ENCODE measurements at regions not wholly inside any gene's neighbourhood (a gene's known extent, or its start where the extent isn't known, plus 50 kb on each side); places are given as distances from the start of the nearest gene placed in this dataset.

- DNase-seq (ENCODE audit: low spot score) (no peak), ATAC-seq (peak; percentile 65 to 83)
- no peaks in the 10 kb centered on the region for H3K4me1 Mint-ChIP-seq (ENCODE audit: low read depth in 2 of 2)
- H3K27me3 Mint-ChIP-seq: peaks cover 14 to 16% of the 10 kb centered on the region in 2 donors
- no peak overlapping the region for H3K4me3 Mint-ChIP-seq
- no peaks in the 10 kb centered on the region for H3K9me3 Mint-ChIP-seq
- no peak overlapping the region for H3K27ac Mint-ChIP-seq
- H3K36me3 Mint-ChIP-seq: no peaks in the 10 kb centered on the region
These were observed 189.0 kb downstream of the GALNT1 start for GRCh38 chr18:35770376-35771014.

GRCh38 chr18:35771172-35771571 lies 189.6 kb downstream of the GALNT1 start:
- DNase-seq (ENCODE audit: low spot score) (no peak), ATAC-seq (no peak)
- H3K9me3 Mint-ChIP-seq: no peaks in the 10 kb centered on the region
- H3K27me3 Mint-ChIP-seq: peaks cover 14 to 16% of the 10 kb centered on the region in 2 donors
- H3K36me3 Mint-ChIP-seq: no peaks in the 10 kb centered on the region
- H3K4me3 Mint-ChIP-seq: no peak overlapping the region
- no peak overlapping the region for H3K27ac Mint-ChIP-seq
- no peaks in the 10 kb centered on the region for H3K4me1 Mint-ChIP-seq (ENCODE audit: low read depth in 2 of 2)

- DNase-seq (ENCODE audit: low spot score) (no peak), ATAC-seq (no peak)
- Mint-ChIP-seq H3K4me1 (ENCODE audit: low read depth in 2 of 2) (no peaks in the 10 kb centered on the region), H3K27ac (no peak overlapping the region), H3K4me3 (no peak overlapping the region), H3K9me3 (no peaks in the 10 kb centered on the region), H3K36me3 (no peaks in the 10 kb centered on the region), H3K27me3 (peaks cover 25 to 32% of the 10 kb centered on the region in 2 donors)
These were observed 194.3 kb downstream of the GALNT1 start for GRCh38 chr18:35775887-35776286.

GRCh38 chr18:35776473-35776872 lies 194.9 kb downstream of the GALNT1 start:
- DNase-seq (ENCODE audit: low spot score) (no peak), ATAC-seq (no peak)
- H3K27ac Mint-ChIP-seq: no peak overlapping the region
- no peaks in the 10 kb centered on the region for H3K36me3 Mint-ChIP-seq
- H3K27me3 Mint-ChIP-seq: peaks cover 29 to 38% of the 10 kb centered on the region in 2 donors
- H3K4me3 Mint-ChIP-seq: no peak overlapping the region
- H3K9me3 Mint-ChIP-seq: no peaks in the 10 kb centered on the region
- H3K4me1 Mint-ChIP-seq (ENCODE audit: low read depth in 2 of 2): no peaks in the 10 kb centered on the region

GRCh38 chr18:35777039-35777438 lies 195.4 kb upstream of the RMP24 start:
- H3K4me3 Mint-ChIP-seq: no peak overlapping the region

GRCh38 chr18:35778850-35779627 lies 193.4 kb upstream of the RMP24 start:
- H3K36me3 Mint-ChIP-seq: no peaks in the 10 kb centered on the region
- no peaks in the 10 kb centered on the region for H3K4me1 Mint-ChIP-seq (ENCODE audit: low read depth in 2 of 2)
- peaks cover 28 to 37% of the 10 kb centered on the region in 2 donors for H3K27me3 Mint-ChIP-seq
- DNase-seq (ENCODE audit: low spot score) (no peak), ATAC-seq (no peak)
- H3K9me3 Mint-ChIP-seq: no peaks in the 10 kb centered on the region
- H3K27ac Mint-ChIP-seq: no peak overlapping the region
- no peak overlapping the region for H3K4me3 Mint-ChIP-seq

More at GRCh38 chr18:35777039-35777438, 195.4 kb upstream of the RMP24 start:
- DNase-seq (ENCODE audit: low spot score): no peak
- Mint-ChIP-seq H3K4me1 (ENCODE audit: low read depth in 2 of 2) (no peaks in the 10 kb centered on the region), H3K27ac (no peak overlapping the region), H3K36me3 (no peaks in the 10 kb centered on the region), H3K9me3 (no peaks in the 10 kb centered on the region), H3K27me3 (peaks cover 29 to 39% of the 10 kb centered on the region in 2 donors)
- no peak for ATAC-seq

- no peak overlapping the region for H3K4me3 Mint-ChIP-seq
- H3K36me3 Mint-ChIP-seq: no peaks in the 10 kb centered on the region
- no peaks in the 10 kb centered on the region for H3K4me1 Mint-ChIP-seq (ENCODE audit: low read depth in 2 of 2)
- no peaks in the 10 kb centered on the region for H3K9me3 Mint-ChIP-seq
- no peak overlapping the region for H3K27ac Mint-ChIP-seq
- peaks cover 21 to 32% of the 10 kb centered on the region in 2 donors for H3K27me3 Mint-ChIP-seq
- ATAC-seq (no peak), DNase-seq (ENCODE audit: low spot score) (no peak)
These were observed 191.5 kb upstream of the RMP24 start for GRCh38 chr18:35780937-35781336.

GRCh38 chr18:35782926-35783325 lies 189.6 kb upstream of the RMP24 start:
- Mint-ChIP-seq H3K4me1 (ENCODE audit: low read depth in 2 of 2) (no peaks in the 10 kb centered on the region), H3K27ac (no peak overlapping the region), H3K27me3 (peaks cover 19 to 47% of the 10 kb centered on the region in 2 donors), H3K9me3 (no peaks in the 10 kb centered on the region), H3K4me3 (no peak overlapping the region), H3K36me3 (no peaks in the 10 kb centered on the region)
- ATAC-seq (peak in 1 of 2 donors; percentile 25), DNase-seq (ENCODE audit: low spot score) (no peak)

- Mint-ChIP-seq H3K4me3 (no peak overlapping the region), H3K4me1 (ENCODE audit: low read depth in 2 of 2) (no peaks in the 10 kb centered on the region), H3K27me3 (peaks cover 8 to 28% of the 10 kb centered on the region in 2 donors), H3K9me3 (no peaks in the 10 kb centered on the region), H3K36me3 (no peaks in the 10 kb centered on the region), H3K27ac (no peak overlapping the region)
- ATAC-seq (no peak), DNase-seq (ENCODE audit: low spot score) (no peak)
These were observed 186.0 kb upstream of the RMP24 start for GRCh38 chr18:35786365-35787042.

- no peaks in the 10 kb centered on the region for H3K9me3 Mint-ChIP-seq
- H3K4me1 Mint-ChIP-seq (ENCODE audit: low read depth in 2 of 2): no peaks in the 10 kb centered on the region
- DNase-seq (ENCODE audit: low spot score) (no peak), ATAC-seq (no peak)
- no peak overlapping the region for H3K27ac Mint-ChIP-seq
- H3K27me3 Mint-ChIP-seq: peaks cover 17 to 39% of the 10 kb centered on the region in 2 donors
- no peaks in the 10 kb centered on the region for H3K36me3 Mint-ChIP-seq
- no peak overlapping the region for H3K4me3 Mint-ChIP-seq
These were observed 182.9 kb upstream of the RMP24 start for GRCh38 chr18:35789543-35789942.

GRCh38 chr18:35797948-35798347 lies 174.5 kb upstream of the RMP24 start:
- peaks cover 0 to 4% of the 10 kb centered on the region in 2 donors for H3K4me1 Mint-ChIP-seq (ENCODE audit: low read depth in 2 of 2)
- H3K36me3 Mint-ChIP-seq: no peaks in the 10 kb centered on the region
- DNase-seq (ENCODE audit: low spot score): no peak
- no peak overlapping the region for H3K4me3 Mint-ChIP-seq
- no peak for ATAC-seq
- H3K27me3 Mint-ChIP-seq: peaks cover 10 to 23% of the 10 kb centered on the region in 2 donors
- H3K9me3 Mint-ChIP-seq: no peaks in the 10 kb centered on the region
- H3K27ac Mint-ChIP-seq: no peak overlapping the region

GRCh38 chr18:35803551-35803950 lies 168.9 kb upstream of the RMP24 start:
- H3K27ac Mint-ChIP-seq: no peak overlapping the region
- no peak overlapping the region for H3K4me3 Mint-ChIP-seq
- peaks cover 8 to 16% of the 10 kb centered on the region in 2 donors for H3K27me3 Mint-ChIP-seq
- H3K4me1 Mint-ChIP-seq (ENCODE audit: low read depth in 2 of 2): peaks cover under 1 to 4% of the 10 kb centered on the region in 2 donors
- no peaks in the 10 kb centered on the region for H3K36me3 Mint-ChIP-seq
- ATAC-seq: no peak
- H3K9me3 Mint-ChIP-seq: no peaks in the 10 kb centered on the region
- no peak for DNase-seq (ENCODE audit: low spot score)

- DNase-seq (ENCODE audit: low spot score): no peak
- ATAC-seq: no peak
- Mint-ChIP-seq H3K27ac (no peak overlapping the region), H3K4me3 (no peak overlapping the region), H3K27me3 (peaks cover 11 to 16% of the 10 kb centered on the region in 2 donors), H3K4me1 (ENCODE audit: low read depth in 2 of 2) (peaks cover 9 to 11% of the 10 kb centered on the region in 2 donors), H3K36me3 (no peaks in the 10 kb centered on the region), H3K9me3 (no peaks in the 10 kb centered on the region)
These were observed 168.1 kb upstream of the RMP24 start for GRCh38 chr18:35804377-35804776.

GRCh38 chr18:35807811-35808335 lies 164.6 kb upstream of the RMP24 start:
- H3K36me3 Mint-ChIP-seq: peaks cover 6% of the 10 kb centered on the region
- DNase-seq (ENCODE audit: low spot score): no peak
- peaks cover 22% of the 10 kb centered on the region in 2 donors for H3K4me1 Mint-ChIP-seq (ENCODE audit: low read depth in 2 of 2)
- H3K9me3 Mint-ChIP-seq: peaks cover 4% of the 10 kb centered on the region
- ATAC-seq: no peak
- H3K27ac Mint-ChIP-seq: no peak overlapping the region
- H3K27me3 Mint-ChIP-seq: peaks cover 12 to 26% of the 10 kb centered on the region in 2 donors
- H3K4me3 Mint-ChIP-seq: no peak overlapping the region
